Colonic mucosa (tissue), 4 donors: ENCODE measurements at regions not wholly inside any gene's neighbourhood (a gene's known extent, or its start where the extent isn't known, plus 50 kb on each side); places are given as distances from the start of the nearest gene placed in this dataset.

Source experiments
- DNase-seq: peaks from one replicate; pipeline ENCODE4 v3.0.0-alpha.2; 2020
- H3K27ac ChIP-seq: fragments of 200-600 bp; one replicate; pipeline ENCODE4 v1.8.0; 2021
- H3K27me3 ChIP-seq: fragments of 200-600 bp; one replicate; pipeline ENCODE4 v1.8.0; 2021
- H3K36me3 ChIP-seq: fragments of 200-600 bp; one replicate; pipeline ENCODE4 v1.8.0; 2021
- H3K4me1 ChIP-seq: fragments of 200-600 bp; one replicate; pipeline ENCODE4 v1.8.0; 2021; ENCODE audit warnings: mild to moderate bottlenecking
- H3K4me3 ChIP-seq: fragments of 200-600 bp; one replicate; pipeline ENCODE4 v1.8.0; 2021
- H3K9ac ChIP-seq, 2 donors: one replicate each; pipeline ENCODE4 v1.7.0; 2013; ENCODE audit warnings: control low read depth in 2 of 2, low read depth in 2 of 2, low read length in 2 of 2
- H3K9me3 ChIP-seq: fragments of 200-600 bp; one replicate; pipeline ENCODE4 v1.8.0; 2021
- CTCF ChIP-seq: fragments of 200-600 bp; IDR thresholded peaks from one replicate; pipeline ENCODE4 v1.8.0; 2022; ENCODE audit warnings: antibody characterized with exemption, mild to moderate bottlenecking
- intact Hi-C: fragments of 100-400 bp; cut with DNase I; formaldehyde crosslinking; loops from one replicate; pipeline ENCODE4 v1.14.1; 2022
- donor health status: healthy.
- donor health status: DM: no; HTN: no; CAD: no.
- donor health status: DM: no; HTN: no; CAD: no.

- H3K36me3 ChIP-seq: no peaks in the 10 kb centered on the region
- DNase-seq: no peak
- no peak overlapping the region for H3K9ac ChIP-seq
- no peak for TF ChIP-seq CTCF
- no peaks in the 10 kb centered on the region for H3K4me1 ChIP-seq
- no peaks in the 10 kb centered on the region for H3K27me3 ChIP-seq
- no peak overlapping the region for H3K4me3 ChIP-seq
- H3K27ac ChIP-seq: no peak overlapping the region
- intact Hi-C loops: no loop called here
- no peaks in the 10 kb centered on the region for H3K9me3 ChIP-seq
Measured at GRCh38 chr9:106288689-106289088, 574.3 kb upstream of the ZNF462 start.

- intact Hi-C loops: loop anchor here (5.0 kb wide), 1 partner anchor 49 kb away; no protein-coding TSS in a partner anchor
- no peaks in the 10 kb centered on the region for H3K4me1 ChIP-seq
- no peaks in the 10 kb centered on the region for H3K36me3 ChIP-seq
- no peak for TF ChIP-seq CTCF
- no peak overlapping the region for H3K9ac ChIP-seq
- no peaks in the 10 kb centered on the region for H3K9me3 ChIP-seq
- no peak overlapping the region for H3K27ac ChIP-seq
- DNase-seq: no peak
- H3K27me3 ChIP-seq: no peaks in the 10 kb centered on the region
- H3K4me3 ChIP-seq: no peak overlapping the region
Measured at GRCh38 chr9:106291786-106292185, 571.2 kb upstream of the ZNF462 start.

GRCh38 chr9:106296426-106296825 lies 566.5 kb upstream of the ZNF462 start:
- TF ChIP-seq CTCF: no peak
- H3K27ac ChIP-seq: no peak overlapping the region
- H3K4me3 ChIP-seq: no peak overlapping the region
- no peak for DNase-seq
- no peaks in the 10 kb centered on the region for H3K4me1 ChIP-seq
- intact Hi-C loops: no loop called here
- H3K9me3 ChIP-seq: no peaks in the 10 kb centered on the region
- no peaks in the 10 kb centered on the region for H3K27me3 ChIP-seq
- no peaks in the 10 kb centered on the region for H3K36me3 ChIP-seq
- H3K9ac ChIP-seq: no peak overlapping the region

GRCh38 chr9:106298997-106299396 lies 564.0 kb upstream of the ZNF462 start:
- intact Hi-C loops: no loop called here
- TF ChIP-seq CTCF: no peak
- no peak for DNase-seq

GRCh38 chr9:106304401-106304920 lies 558.5 kb upstream of the ZNF462 start:
- Histone ChIP-seq H3K4me3 (no peak overlapping the region), H3K36me3 (no peaks in the 10 kb centered on the region), H3K27ac (no peak overlapping the region), H3K27me3 (no peaks in the 10 kb centered on the region), H3K9ac (no peak overlapping the region), H3K4me1 (no peaks in the 10 kb centered on the region), H3K9me3 (no peaks in the 10 kb centered on the region)
- DNase-seq: no peak
- no peak for TF ChIP-seq CTCF
- intact Hi-C loops: no loop called here

More at GRCh38 chr9:106298997-106299396, 564.0 kb upstream of the ZNF462 start:
- no peak overlapping the region for H3K9ac ChIP-seq
- H3K27ac ChIP-seq: no peak overlapping the region
- H3K36me3 ChIP-seq: no peaks in the 10 kb centered on the region
- H3K9me3 ChIP-seq: no peaks in the 10 kb centered on the region
- H3K4me3 ChIP-seq: no peak overlapping the region
- no peaks in the 10 kb centered on the region for H3K4me1 ChIP-seq
- no peaks in the 10 kb centered on the region for H3K27me3 ChIP-seq
